Nephron (organoid): ENCODE measurements at regions not wholly inside any gene's neighbourhood (a gene's known extent, or its start where the extent isn't known, plus 50 kb on each side); places are given as distances from the start of the nearest gene placed in this dataset.

ENCODE experiments used
- H3K27ac Mint-ChIP-seq, 3 experiments: 2 replicates each; pipeline ENCODE4 v1.8.0; 2020; ENCODE audit warnings: mixed read lengths in 3 of 3, mild to moderate bottlenecking in 2 of 3, moderate library complexity in 1 of 3
- H3K27me3 Mint-ChIP-seq: 2 replicates; pipeline ENCODE4 v1.8.0; 2021; ENCODE audit warnings: low read depth, mild to moderate bottlenecking, moderate library complexity, mixed read lengths
- H3K36me3 Mint-ChIP-seq: 2 replicates; pipeline ENCODE4 v1.8.0; 2020; ENCODE audit warnings: low read depth, mixed read lengths
- H3K4me1 Mint-ChIP-seq: 2 replicates; pipeline ENCODE4 v1.8.0; 2020; ENCODE audit warnings: mixed read lengths
- H3K4me3 Mint-ChIP-seq, 3 experiments: 2 replicates each; pipeline ENCODE4 v1.8.0; 2020; ENCODE audit warnings: mild to moderate bottlenecking in 3 of 3, mixed read lengths in 3 of 3, moderate library complexity in 2 of 3
- H3K9me3 Mint-ChIP-seq: 2 replicates; pipeline ENCODE4 v1.8.0; 2020; ENCODE audit warnings: mixed read lengths
- CTCF ChIP-seq, 3 experiments: fragments of 200-600 bp; sonication (generic); IDR thresholded peaks; one replicate each; pipeline ENCODE4 v1.5.0; 2021; ENCODE audit warnings: antibody characterized with exemption in 3 of 3; ENCODE audit not compliant: unreplicated experiment in 3 of 3

GRCh38 chr13:48600374-48601364, 53.1 kb upstream of the CYSLTR2 start:
- TF ChIP-seq CTCF (IDR thresholded peaks at IDR 0.05; ENCODE audit: unreplicated experiment in 3 of 3), result no peak
- Mint-ChIP-seq H3K27ac (peak overlapping the region; percentile 91 to 95 (median 92)), H3K27me3 (no peaks in the 10 kb centered on the region), H3K9me3 (peaks cover 26% of the 10 kb centered on the region), H3K36me3 (no peaks in the 10 kb centered on the region), H3K4me1 (peaks cover 24% of the 10 kb centered on the region), H3K4me3 (peak overlapping the region in 1 of 3 experiments; percentile 35)

DNA sequence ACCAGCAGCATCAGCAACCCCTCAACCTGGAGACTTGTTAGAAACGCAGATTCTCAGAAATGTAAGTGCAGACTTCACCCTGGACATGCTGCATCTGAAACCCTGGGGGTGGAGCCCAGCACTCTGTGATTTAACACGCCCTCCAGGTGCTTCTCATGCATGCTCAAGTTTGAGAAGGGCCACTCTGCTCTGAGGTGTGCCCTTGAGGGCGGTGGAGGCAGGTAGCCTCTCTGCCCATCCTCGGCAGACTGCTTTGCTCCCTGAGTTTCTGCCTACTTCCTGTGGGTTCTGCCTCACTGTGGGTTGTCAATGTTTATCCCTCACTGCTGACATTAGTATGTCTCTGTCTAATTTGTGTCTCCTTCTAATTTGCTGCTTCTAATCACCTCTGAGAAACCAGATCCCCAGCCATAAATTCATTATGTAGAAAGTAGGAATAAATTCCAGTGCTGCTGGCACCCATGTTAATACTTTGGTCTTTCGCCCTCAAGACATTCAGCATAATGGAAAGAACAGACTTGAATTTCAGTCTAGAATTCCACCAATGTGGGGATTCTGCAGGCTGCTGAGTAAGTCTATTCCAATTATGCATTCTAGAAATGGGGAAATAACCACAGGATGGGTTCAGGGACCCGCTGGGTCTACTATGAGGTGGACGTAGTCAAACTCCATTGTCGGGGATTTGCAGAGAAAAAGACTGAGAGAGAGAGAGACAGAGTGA, 51.3 kb upstream of the CYSLTR2 start:
- Mint-ChIP-seq H3K4me3 (no peak overlapping the region), H3K36me3 (no peaks in the 10 kb centered on the region), H3K27ac (peak overlapping the region in 2 of 3 experiments; percentile 74 to 91), H3K4me1 (peaks cover 24% of the 10 kb centered on the region), H3K9me3 (peaks cover 41% of the 10 kb centered on the region), H3K27me3 (no peaks in the 10 kb centered on the region)
- no peak for TF ChIP-seq CTCF (IDR thresholded peaks at IDR 0.05; ENCODE audit: unreplicated experiment in 3 of 3)

DNA sequence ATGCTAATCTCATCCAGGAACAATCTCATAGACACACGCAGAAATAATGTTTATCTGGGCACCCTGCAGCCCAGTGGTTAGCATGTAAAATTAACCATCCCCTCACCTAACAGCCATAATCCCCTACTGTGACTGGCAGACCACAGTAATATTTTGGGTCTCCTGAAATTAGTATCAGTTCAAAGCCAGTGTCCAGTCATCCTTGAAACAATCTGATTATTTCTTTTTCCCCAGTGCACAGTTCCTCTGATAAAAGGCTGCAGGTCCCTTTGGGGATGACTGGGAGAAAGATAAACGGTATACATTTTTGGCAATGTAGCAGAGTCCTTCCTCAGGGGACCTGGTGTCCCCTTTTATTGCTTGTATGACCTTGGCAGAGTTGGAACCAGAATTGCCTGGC, 50.4 kb upstream of the CYSLTR2 start:
- no peak for TF ChIP-seq CTCF (IDR thresholded peaks at IDR 0.05; ENCODE audit: unreplicated experiment in 3 of 3)

More for the DNA sequence above, 50.4 kb upstream of the CYSLTR2 start:
- Mint-ChIP-seq H3K4me1 (peaks cover 24% of the 10 kb centered on the region), H3K27ac (peak overlapping the region in 1 of 3 experiments; percentile 30), H3K9me3 (peaks cover 40% of the 10 kb centered on the region), H3K4me3 (no peak overlapping the region), H3K27me3 (no peaks in the 10 kb centered on the region), H3K36me3 (no peaks in the 10 kb centered on the region)
